ENCODE measurements at regions not wholly inside any gene's neighbourhood (a gene's known extent, or its start where the extent isn't known, plus 50 kb on each side); places are given as distances from the start of the nearest gene placed in this dataset.
A peak's percentile ranks its signal among the peaks of the same experiment; 100 is the strongest.

GRCh38 chr2:144180131-144180530 is 339.8 kb downstream of the ZEB2 start:
- Histone ChIP-seq H3K27me3 (no peaks in the 10 kb centered on the region), H3K36me3 (peaks cover 0 to 5% (median 0%) of the 10 kb centered on the region in 4 donors), H3K9me3 (no peaks in the 10 kb centered on the region), H3K4me1 (no peaks in the 10 kb centered on the region), H3K4me3 (no peak overlapping the region), H3K27ac (no peak overlapping the region)
- TF ChIP-seq CTCF (IDR thresholded peaks at IDR 0.05) = no peak
- WGBS, 5 donors = 73 to 90% (median 85%) methylated on average over 3 of the region's 3 CpGs
- intact Hi-C loops (cut with DNase I; ENCODE audit: low total_unique reads) = no loop called here
- DNase-seq = peak in 1 of 2 donors; percentile 19

GRCh38 chr2:144170179-144170578 is 349.7 kb downstream of the ZEB2 start:
- 91 to 100% (median 96%) methylated on average over 1 of the region's 1 CpG for WGBS, 5 donors
- peaks cover 0 to 6% (median 0%) of the 10 kb centered on the region in 4 donors for H3K36me3 ChIP-seq
- H3K9me3 ChIP-seq = no peaks in the 10 kb centered on the region
- no peaks in the 10 kb centered on the region for H3K27me3 ChIP-seq
- H3K4me1 ChIP-seq = no peaks in the 10 kb centered on the region
- intact Hi-C loops (cut with DNase I; ENCODE audit: low total_unique reads) = no loop called here
- H3K27ac ChIP-seq = no peak overlapping the region
- TF ChIP-seq CTCF (IDR thresholded peaks at IDR 0.05) = no peak
- H3K4me3 ChIP-seq = no peak overlapping the region
- DNase-seq = no peak

GRCh38 chr2:144166743-144167142 is 353.2 kb downstream of the ZEB2 start:
- Histone ChIP-seq H3K36me3 (no peaks in the 10 kb centered on the region), H3K9me3 (no peaks in the 10 kb centered on the region), H3K4me3 (no peak overlapping the region), H3K27me3 (no peaks in the 10 kb centered on the region), H3K4me1 (no peaks in the 10 kb centered on the region), H3K27ac (no peak overlapping the region)
- no peak for DNase-seq
- TF ChIP-seq POLR2A (IDR thresholded peaks at IDR 0.05) (no peak), CTCF (IDR thresholded peaks at IDR 0.05) (no peak)
- intact Hi-C loops (cut with DNase I; ENCODE audit: low total_unique reads) = no loop called here

GRCh38 chr2:144165599-144166250 is 354.2 kb downstream of the ZEB2 start:
- H3K27ac ChIP-seq = no peak overlapping the region
- H3K4me1 ChIP-seq = no peaks in the 10 kb centered on the region
- DNase-seq = no peak
- intact Hi-C loops (cut with DNase I; ENCODE audit: low total_unique reads) = no loop called here
- TF ChIP-seq POLR2AphosphoS5 (IDR thresholded peaks at IDR 0.05) (no peak), EP300 (IDR thresholded peaks at IDR 0.05) (no peak), POLR2A (IDR thresholded peaks at IDR 0.05) (no peak), CTCF (IDR thresholded peaks at IDR 0.05) (no peak)
- WGBS, 5 donors = 85 to 96% (median 91%) methylated on average over 1 of the region's 1 CpG
- no peak overlapping the region for H3K4me3 ChIP-seq
- no peaks in the 10 kb centered on the region for H3K36me3 ChIP-seq
- H3K9me3 ChIP-seq = no peaks in the 10 kb centered on the region
- no peaks in the 10 kb centered on the region for H3K27me3 ChIP-seq
